G401 (cell line): ENCODE measurements at regions not wholly inside any gene's neighbourhood (a gene's known extent, or its start where the extent isn't known, plus 50 kb on each side); places are given as distances from the start of the nearest gene placed in this dataset.

ENCODE experiments used
- DNase-seq: peaks from one replicate; pipeline ENCODE4 v3.0.0-alpha.2; 2015; ENCODE audit warnings: low spot score
- in situ Hi-C: cut with HindIII; loops from 2 replicates; pipeline ENCODE4 v1.10.0; 2016; ENCODE audit warnings: low sequenced_read_pairs, mixed read lengths

GRCh38 chr19:31127134-31127967 lies 221.9 kb downstream of the TSHZ3 start:
- in situ Hi-C loops: no loop called here

GRCh38 chr19:31126236-31126635 lies 223.0 kb downstream of the TSHZ3 start:
- in situ Hi-C loops: no loop called here
- no peak for DNase-seq

More at GRCh38 chr19:31127134-31127967, 221.9 kb downstream of the TSHZ3 start:
- peak; percentile 74 for DNase-seq

GRCh38 chr19:31125071-31125470 lies 224.2 kb downstream of the TSHZ3 start:
- DNase-seq: no peak
- in situ Hi-C loops: no loop called here

DNA sequence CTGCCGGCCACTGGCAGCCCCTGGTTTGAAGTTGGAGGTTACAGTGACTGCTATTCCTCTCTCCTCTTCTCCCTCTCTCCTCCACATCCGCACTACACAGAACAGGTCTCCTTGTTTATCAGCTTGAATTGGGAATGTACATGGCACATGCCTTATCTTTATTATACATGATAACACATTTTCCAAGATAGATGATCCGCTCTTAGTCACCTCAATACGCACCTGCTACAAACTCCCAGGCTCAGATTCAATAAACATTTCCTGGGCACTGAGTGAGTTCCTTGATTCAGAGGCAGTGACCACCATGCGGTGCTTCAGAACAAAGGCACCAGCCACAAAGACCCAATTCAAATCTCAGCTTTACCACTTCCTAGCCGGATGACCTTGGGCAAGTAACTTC lies 227.7 kb downstream of the TSHZ3 start:
- no peak for DNase-seq
- in situ Hi-C loops: no loop called here

DNA sequence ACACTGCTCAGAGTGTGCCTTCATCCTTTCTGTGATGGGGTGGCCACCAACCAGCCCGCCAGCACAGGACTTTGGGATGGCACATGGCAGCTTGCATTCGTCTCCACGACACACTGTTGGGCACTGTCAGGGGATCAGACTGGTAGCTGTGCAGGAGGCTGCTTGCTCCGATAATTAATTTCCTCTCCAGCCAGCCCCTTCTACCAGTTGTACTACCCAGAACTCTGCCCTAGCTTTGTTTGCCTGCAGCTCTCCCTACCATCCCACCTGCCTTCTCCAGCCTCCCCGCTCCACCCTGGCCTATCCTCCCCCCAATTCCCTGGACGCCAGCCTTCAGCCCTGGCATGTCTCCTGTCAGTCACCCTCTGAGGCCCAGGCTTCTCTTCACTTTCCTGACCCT lies 228.3 kb downstream of the TSHZ3 start:
- no peak for DNase-seq
- in situ Hi-C loops: no loop called here

GRCh38 chr19:31119951-31120690 lies 229.1 kb downstream of the TSHZ3 start:
- in situ Hi-C loops: no loop called here
- DNase-seq: no peak

DNA sequence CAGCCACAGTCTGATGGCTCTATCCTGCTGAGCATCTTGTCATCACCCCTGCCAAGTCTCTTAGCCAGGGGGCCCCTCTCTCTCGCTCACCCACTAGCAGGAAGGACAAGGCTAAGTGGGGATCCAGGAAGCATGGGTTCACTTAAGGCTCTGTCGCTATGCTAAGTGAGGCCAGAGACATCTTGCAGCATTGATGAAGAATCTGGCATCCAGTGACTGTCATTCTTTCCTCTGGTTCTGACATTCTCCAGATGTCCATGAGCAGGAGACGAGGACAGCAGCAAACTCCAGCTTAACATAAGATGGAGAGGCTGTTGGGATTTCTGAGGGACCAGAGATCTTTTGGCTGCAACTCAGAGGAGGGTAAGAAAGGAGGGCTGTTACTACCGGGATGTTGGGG lies 230.2 kb downstream of the TSHZ3 start:
- in situ Hi-C loops: no loop called here
- no peak for DNase-seq

GRCh38 chr19:31118287-31118955 lies 230.8 kb downstream of the TSHZ3 start:
- in situ Hi-C loops: no loop called here

GRCh38 chr19:31114585-31114984 lies 234.7 kb downstream of the TSHZ3 start:
- no peak for DNase-seq

More at GRCh38 chr19:31118287-31118955, 230.8 kb downstream of the TSHZ3 start:
- no peak for DNase-seq

DNA sequence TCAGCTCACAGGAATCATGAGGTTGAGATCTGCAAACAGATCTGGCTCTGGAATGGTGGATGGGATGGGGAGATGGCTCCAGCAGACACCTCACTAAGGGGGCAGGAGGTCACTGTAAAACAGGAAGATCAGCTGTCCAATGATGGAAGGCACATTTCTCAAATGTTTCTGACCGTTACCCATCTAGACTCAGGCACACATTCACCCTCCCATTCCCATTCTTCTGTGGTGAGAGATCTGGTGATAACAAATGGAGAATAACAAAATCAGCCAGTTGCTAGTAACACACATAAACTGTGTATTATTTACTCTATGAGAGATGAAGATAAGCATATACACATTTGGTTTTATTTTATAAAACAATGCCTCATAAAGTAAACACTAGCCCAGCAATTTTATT lies 235.9 kb downstream of the TSHZ3 start:
- no peak for DNase-seq
- in situ Hi-C loops: no loop called here

More at GRCh38 chr19:31114585-31114984, 234.7 kb downstream of the TSHZ3 start:
- in situ Hi-C loops: no loop called here

DNA sequence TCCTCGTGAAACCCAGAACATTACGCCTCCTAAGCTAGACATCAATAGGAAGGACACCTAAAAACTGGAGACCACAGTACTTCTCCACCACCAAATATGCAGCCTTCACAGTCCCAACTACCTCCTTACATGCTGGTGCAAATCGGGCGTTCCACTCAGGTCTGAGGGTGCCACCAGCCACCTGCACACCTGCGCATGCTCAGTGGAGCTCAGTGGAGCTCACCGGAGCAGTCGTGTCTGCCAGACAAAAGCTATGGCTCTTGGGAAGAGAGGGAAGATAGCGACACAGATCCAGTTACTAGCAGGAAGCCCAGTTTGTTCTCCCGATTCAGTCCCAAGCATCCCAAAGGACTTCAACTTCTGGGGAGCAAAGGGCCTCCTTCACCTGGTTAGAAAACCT lies 237.1 kb downstream of the TSHZ3 start:
- DNase-seq: no peak
- in situ Hi-C loops: no loop called here

DNA sequence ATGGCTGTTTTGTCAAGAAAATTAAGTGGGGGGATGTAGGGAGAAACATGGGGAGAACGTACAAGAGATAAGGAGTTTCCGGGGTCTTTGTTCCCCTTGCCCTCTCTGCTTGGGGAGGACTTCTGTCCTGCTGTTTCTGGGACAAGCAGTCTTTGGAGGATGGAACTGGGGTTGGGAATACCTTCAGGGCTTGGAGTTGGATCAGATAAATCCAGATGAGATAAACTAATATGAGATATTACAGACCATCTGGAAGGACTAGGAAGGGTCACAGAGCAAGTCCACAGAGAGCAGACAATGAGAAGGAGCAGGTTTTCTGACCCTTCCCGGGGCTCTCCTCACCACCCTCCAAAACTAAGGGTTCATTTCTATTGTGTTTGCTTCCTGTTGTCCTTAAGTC lies 237.5 kb downstream of the TSHZ3 start:
- in situ Hi-C loops: no loop called here
- DNase-seq: no peak

GRCh38 chr19:31110336-31110735 lies 238.9 kb downstream of the TSHZ3 start:
- in situ Hi-C loops: no loop called here
- no peak for DNase-seq

- in situ Hi-C loops: no loop called here
- no peak for DNase-seq
Measured at GRCh38 chr19:31109636-31110035, 239.6 kb downstream of the TSHZ3 start.

DNA sequence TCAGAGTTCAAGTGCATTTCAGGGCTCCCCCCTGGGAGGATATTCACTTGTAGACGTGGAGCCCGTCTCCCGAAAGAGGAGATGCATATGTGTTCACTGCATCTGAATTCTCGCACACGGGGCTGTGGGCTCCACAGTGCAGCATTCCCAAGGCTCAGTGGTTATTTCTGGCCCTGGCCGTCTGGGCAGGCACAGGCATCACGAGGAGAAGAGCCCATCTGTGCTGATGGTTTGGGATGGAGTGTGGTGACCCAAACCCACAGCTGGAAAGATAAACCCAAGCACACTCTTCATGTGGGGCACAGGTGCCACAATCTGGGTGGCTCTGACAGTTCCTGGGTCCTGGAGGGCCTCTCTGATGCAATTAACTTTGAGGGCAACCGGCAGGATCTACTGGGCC lies 242.1 kb downstream of the TSHZ3 start:
- DNase-seq: no peak
- in situ Hi-C loops: no loop called here

DNA sequence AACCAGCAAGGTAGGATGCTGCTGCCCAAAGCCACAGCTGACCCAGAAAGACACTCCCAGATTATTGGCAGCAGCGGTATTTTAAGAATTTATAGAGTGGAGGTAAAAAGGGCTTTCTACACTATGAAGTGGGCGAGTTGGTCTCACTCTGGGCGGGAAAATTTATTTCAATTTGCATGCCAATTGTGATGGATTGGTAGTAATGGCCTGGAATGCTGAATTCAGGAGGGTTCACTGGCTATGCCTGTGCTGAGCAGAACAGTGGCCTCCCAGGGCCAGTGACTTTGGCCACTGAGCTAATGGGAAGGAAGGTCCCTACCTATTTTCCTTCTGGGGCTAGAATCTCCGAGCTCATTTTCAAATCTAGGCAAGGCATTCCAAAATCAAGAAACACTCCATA lies 243.5 kb downstream of the TSHZ3 start:
- in situ Hi-C loops: no loop called here
- no peak for DNase-seq

- no peak for DNase-seq
- in situ Hi-C loops: no loop called here
Measured at GRCh38 chr19:31104451-31104850, 244.8 kb downstream of the TSHZ3 start.

DNA sequence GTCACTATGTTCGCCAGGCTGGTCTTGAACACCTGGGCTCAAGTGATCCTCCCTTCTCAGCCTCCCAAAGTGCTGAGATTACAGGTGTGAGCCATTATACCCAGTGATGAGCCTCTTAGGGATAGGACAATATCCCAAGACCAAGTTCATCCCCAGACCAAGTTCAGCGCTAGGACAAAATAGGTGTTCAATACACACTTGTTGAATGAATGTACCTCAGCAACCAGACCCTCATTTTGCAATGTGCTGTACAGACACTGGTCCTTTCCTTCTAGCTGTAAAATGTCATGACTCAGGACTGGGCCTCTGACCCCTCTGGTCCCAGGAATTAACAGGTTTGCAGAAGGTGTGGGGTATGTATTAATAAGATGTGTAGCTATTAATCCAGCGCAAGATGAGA lies 246.0 kb downstream of the TSHZ3 start:
- in situ Hi-C loops: no loop called here
- DNase-seq: no peak

GRCh38 chr19:31102674-31103073 lies 246.6 kb downstream of the TSHZ3 start:
- in situ Hi-C loops: no loop called here
- DNase-seq: no peak

- no peak for DNase-seq
- in situ Hi-C loops: no loop called here
Measured at GRCh38 chr19:31100981-31101380, 248.3 kb downstream of the TSHZ3 start.
